Liver (tissue), 3 donors: ENCODE measurements at regions not wholly inside any gene's neighbourhood (a gene's known extent, or its start where the extent isn't known, plus 50 kb on each side); places are given as distances from the start of the nearest gene placed in this dataset.

ENCODE experiments used
- HNF4G ChIP-seq: IDR thresholded peaks from 2 replicates; pipeline ENCODE4 v1.6.1; 2016; ENCODE audit warnings: antibody characterized with exemption
- JUND ChIP-seq, 2 donors: IDR thresholded peaks; 2 replicates each; pipeline ENCODE4 v1.6.1; 2016; ENCODE audit warnings: antibody characterized with exemption in 2 of 2
- SP1 ChIP-seq: IDR thresholded peaks from 2 replicates; pipeline ENCODE4 v1.6.1; 2018; ENCODE audit warnings: antibody characterized with exemption, mild to moderate bottlenecking
- TAF1 ChIP-seq: conservative IDR thresholded peaks from 2 replicates; pipeline ENCODE4 v1.6.1; 2016; ENCODE audit warnings: antibody characterized with exemption, mild to moderate bottlenecking
- YY1 ChIP-seq: IDR thresholded peaks from 2 replicates; pipeline ENCODE4 v1.6.1; 2016; ENCODE audit warnings: antibody characterized with exemption, mild to moderate bottlenecking
- TF ChIP-seq, protein P1 (sequence below): fragments of 150-350 bp; IDR thresholded peaks from 2 replicates; pipeline ENCODE4 v1.5.1; 2017; ENCODE audit warnings: improper control_type of control experiment, low read depth, low read length; ENCODE audit not compliant: missing input control
- TF ChIP-seq, protein P2 (sequence below): IDR thresholded peaks from 2 replicates; pipeline ENCODE4 v1.6.1; 2016; ENCODE audit warnings: antibody characterized with exemption
- TF ChIP-seq, protein P3 (sequence below): IDR thresholded peaks from 2 replicates; pipeline ENCODE4 v1.6.1; 2016; ENCODE audit warnings: antibody characterized with exemption, mild to moderate bottlenecking
- TF ChIP-seq, protein P4 (sequence below): IDR thresholded peaks from 2 replicates; pipeline ENCODE4 v1.6.1; 2016; ENCODE audit warnings: antibody characterized with exemption
- donor health status: healthy.
- donor health status: healthy.

DNA sequence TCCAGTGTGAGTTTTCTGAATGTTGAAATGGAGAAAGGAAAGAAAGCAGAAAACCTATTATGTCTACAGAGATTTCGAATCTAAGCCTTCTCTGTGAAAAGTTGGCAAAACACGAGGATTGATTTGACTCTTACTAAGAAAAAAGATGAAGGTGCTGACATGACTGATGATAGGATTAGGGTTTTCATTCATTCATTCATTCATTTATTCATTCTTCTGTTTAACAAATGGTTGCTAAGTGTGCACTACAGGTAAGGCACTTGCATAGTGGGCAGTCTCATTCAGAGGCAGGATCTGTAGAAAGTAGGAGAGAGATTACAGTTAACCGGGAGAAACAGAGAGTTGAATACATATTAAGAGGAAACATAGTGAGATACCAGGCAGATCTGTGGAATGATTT lies 137.1 kb downstream of the ZNF365 start:
- TF ChIP-seq, protein P1, sequence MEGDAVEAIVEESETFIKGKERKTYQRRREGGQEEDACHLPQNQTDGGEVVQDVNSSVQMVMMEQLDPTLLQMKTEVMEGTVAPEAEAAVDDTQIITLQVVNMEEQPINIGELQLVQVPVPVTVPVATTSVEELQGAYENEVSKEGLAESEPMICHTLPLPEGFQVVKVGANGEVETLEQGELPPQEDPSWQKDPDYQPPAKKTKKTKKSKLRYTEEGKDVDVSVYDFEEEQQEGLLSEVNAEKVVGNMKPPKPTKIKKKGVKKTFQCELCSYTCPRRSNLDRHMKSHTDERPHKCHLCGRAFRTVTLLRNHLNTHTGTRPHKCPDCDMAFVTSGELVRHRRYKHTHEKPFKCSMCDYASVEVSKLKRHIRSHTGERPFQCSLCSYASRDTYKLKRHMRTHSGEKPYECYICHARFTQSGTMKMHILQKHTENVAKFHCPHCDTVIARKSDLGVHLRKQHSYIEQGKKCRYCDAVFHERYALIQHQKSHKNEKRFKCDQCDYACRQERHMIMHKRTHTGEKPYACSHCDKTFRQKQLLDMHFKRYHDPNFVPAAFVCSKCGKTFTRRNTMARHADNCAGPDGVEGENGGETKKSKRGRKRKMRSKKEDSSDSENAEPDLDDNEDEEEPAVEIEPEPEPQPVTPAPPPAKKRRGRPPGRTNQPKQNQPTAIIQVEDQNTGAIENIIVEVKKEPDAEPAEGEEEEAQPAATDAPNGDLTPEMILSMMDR = no peak
- TF ChIP-seq JUND (IDR thresholded peaks at IDR 0.05) (no peak), TAF1 (no peak), HNF4G (no peak), SP1 (no peak), YY1 (no peak)
- TF ChIP-seq, protein P2, sequence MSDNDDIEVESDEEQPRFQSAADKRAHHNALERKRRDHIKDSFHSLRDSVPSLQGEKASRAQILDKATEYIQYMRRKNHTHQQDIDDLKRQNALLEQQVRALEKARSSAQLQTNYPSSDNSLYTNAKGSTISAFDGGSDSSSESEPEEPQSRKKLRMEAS = no peak
- TF ChIP-seq, protein P3, sequence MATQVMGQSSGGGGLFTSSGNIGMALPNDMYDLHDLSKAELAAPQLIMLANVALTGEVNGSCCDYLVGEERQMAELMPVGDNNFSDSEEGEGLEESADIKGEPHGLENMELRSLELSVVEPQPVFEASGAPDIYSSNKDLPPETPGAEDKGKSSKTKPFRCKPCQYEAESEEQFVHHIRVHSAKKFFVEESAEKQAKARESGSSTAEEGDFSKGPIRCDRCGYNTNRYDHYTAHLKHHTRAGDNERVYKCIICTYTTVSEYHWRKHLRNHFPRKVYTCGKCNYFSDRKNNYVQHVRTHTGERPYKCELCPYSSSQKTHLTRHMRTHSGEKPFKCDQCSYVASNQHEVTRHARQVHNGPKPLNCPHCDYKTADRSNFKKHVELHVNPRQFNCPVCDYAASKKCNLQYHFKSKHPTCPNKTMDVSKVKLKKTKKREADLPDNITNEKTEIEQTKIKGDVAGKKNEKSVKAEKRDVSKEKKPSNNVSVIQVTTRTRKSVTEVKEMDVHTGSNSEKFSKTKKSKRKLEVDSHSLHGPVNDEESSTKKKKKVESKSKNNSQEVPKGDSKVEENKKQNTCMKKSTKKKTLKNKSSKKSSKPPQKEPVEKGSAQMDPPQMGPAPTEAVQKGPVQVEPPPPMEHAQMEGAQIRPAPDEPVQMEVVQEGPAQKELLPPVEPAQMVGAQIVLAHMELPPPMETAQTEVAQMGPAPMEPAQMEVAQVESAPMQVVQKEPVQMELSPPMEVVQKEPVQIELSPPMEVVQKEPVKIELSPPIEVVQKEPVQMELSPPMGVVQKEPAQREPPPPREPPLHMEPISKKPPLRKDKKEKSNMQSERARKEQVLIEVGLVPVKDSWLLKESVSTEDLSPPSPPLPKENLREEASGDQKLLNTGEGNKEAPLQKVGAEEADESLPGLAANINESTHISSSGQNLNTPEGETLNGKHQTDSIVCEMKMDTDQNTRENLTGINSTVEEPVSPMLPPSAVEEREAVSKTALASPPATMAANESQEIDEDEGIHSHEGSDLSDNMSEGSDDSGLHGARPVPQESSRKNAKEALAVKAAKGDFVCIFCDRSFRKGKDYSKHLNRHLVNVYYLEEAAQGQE = no peak
- TF ChIP-seq, protein P4, sequence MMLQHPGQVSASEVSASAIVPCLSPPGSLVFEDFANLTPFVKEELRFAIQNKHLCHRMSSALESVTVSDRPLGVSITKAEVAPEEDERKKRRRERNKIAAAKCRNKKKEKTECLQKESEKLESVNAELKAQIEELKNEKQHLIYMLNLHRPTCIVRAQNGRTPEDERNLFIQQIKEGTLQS = no peak
